ENCODE measurements at regions not wholly inside any gene's neighbourhood (a gene's known extent, or its start where the extent isn't known, plus 50 kb on each side); places are given as distances from the start of the nearest gene placed in this dataset.

GRCh38 chrX:121254336-121254735 is 206.9 kb downstream of the GLUD2 start:
- no peaks in the 10 kb centered on the region for H3K27me3 ChIP-seq (ENCODE audit: control insufficient read depth, insufficient read depth, low read length)
- no peaks in the 10 kb centered on the region for H3K4me1 ChIP-seq (ENCODE audit: control insufficient read depth, insufficient read depth, low read length)
- H3K9ac ChIP-seq (ENCODE audit: low read depth, low read length) = no peak overlapping the region
- H3K36me3 ChIP-seq (ENCODE audit: control insufficient read depth, insufficient read depth, low read length) = no peaks in the 10 kb centered on the region
- H3K4me3 ChIP-seq (ENCODE audit: low read depth, low read length) = no peak overlapping the region
- H3K9me3 ChIP-seq (ENCODE audit: control insufficient read depth, insufficient read depth, low read length) = no peaks in the 10 kb centered on the region

GRCh38 chrX:121256647-121257046 is 209.2 kb downstream of the GLUD2 start:
- Histone ChIP-seq H3K9ac (ENCODE audit: low read depth, low read length) (no peak overlapping the region), H3K4me1 (ENCODE audit: control insufficient read depth, insufficient read depth, low read length) (no peaks in the 10 kb centered on the region)

DNA sequence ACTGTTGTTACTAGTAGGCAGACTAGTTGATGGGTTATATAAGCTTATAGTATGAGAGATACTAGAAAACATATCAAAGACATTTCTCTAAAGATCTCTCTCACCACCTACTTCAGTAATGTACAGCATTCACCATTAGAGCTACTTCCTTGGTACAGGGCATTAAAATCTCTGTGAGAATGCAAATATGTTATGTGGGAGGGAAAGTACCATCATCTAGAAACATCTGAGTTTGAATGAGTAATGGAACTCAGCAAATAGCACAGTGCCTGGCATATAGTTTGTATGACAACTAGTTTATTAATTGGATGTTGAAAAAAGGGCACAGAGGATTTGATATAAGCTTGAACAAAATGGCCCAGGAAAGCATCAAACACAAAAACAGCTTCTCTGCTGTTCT is 211.1 kb downstream of the GLUD2 start:
- H3K9me3 ChIP-seq (ENCODE audit: control insufficient read depth, insufficient read depth, low read length) = no peaks in the 10 kb centered on the region
- no peaks in the 10 kb centered on the region for H3K4me1 ChIP-seq (ENCODE audit: control insufficient read depth, insufficient read depth, low read length)
- H3K9ac ChIP-seq (ENCODE audit: low read depth, low read length) = no peak overlapping the region
- H3K27me3 ChIP-seq (ENCODE audit: control insufficient read depth, insufficient read depth, low read length) = no peaks in the 10 kb centered on the region
- H3K4me3 ChIP-seq (ENCODE audit: low read depth, low read length) = no peak overlapping the region
- H3K36me3 ChIP-seq (ENCODE audit: control insufficient read depth, insufficient read depth, low read length) = no peaks in the 10 kb centered on the region

More at GRCh38 chrX:121256647-121257046, 209.2 kb downstream of the GLUD2 start:
- H3K4me3 ChIP-seq (ENCODE audit: low read depth, low read length) = no peak overlapping the region
- H3K27me3 ChIP-seq (ENCODE audit: control insufficient read depth, insufficient read depth, low read length) = no peaks in the 10 kb centered on the region
- H3K9me3 ChIP-seq (ENCODE audit: control insufficient read depth, insufficient read depth, low read length) = no peaks in the 10 kb centered on the region
- no peaks in the 10 kb centered on the region for H3K36me3 ChIP-seq (ENCODE audit: control insufficient read depth, insufficient read depth, low read length)

DNA sequence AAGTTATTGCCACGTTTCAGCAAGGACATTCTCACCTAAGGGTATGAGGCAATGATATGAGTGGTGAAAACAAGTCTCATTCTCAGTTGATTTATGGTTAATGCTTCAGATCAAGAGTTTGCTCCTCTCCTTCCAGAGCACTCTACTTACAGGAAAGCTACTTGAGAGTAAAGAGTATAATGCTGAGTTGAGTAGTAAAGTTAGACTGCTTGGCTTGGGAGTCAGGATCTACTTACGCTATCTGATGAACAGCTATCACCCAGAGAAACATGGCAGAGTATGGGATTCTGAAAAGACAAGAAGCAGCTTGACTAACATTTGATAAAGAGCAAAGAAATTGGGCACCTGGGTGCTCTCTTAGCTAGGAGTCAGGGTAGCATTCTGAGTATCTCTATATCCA is 211.8 kb downstream of the GLUD2 start:
- no peaks in the 10 kb centered on the region for H3K36me3 ChIP-seq (ENCODE audit: control insufficient read depth, insufficient read depth, low read length)
- H3K4me3 ChIP-seq (ENCODE audit: low read depth, low read length) = no peak overlapping the region
- no peaks in the 10 kb centered on the region for H3K9me3 ChIP-seq (ENCODE audit: control insufficient read depth, insufficient read depth, low read length)
- no peak overlapping the region for H3K9ac ChIP-seq (ENCODE audit: low read depth, low read length)
- no peaks in the 10 kb centered on the region for H3K27me3 ChIP-seq (ENCODE audit: control insufficient read depth, insufficient read depth, low read length)
- H3K4me1 ChIP-seq (ENCODE audit: control insufficient read depth, insufficient read depth, low read length) = no peaks in the 10 kb centered on the region

GRCh38 chrX:121260596-121261240 is 213.3 kb downstream of the GLUD2 start:
- no peak overlapping the region for H3K9ac ChIP-seq (ENCODE audit: low read depth, low read length)
- H3K9me3 ChIP-seq (ENCODE audit: control insufficient read depth, insufficient read depth, low read length) = no peaks in the 10 kb centered on the region
- H3K27me3 ChIP-seq (ENCODE audit: control insufficient read depth, insufficient read depth, low read length) = no peaks in the 10 kb centered on the region
- no peaks in the 10 kb centered on the region for H3K36me3 ChIP-seq (ENCODE audit: control insufficient read depth, insufficient read depth, low read length)
- H3K4me1 ChIP-seq (ENCODE audit: control insufficient read depth, insufficient read depth, low read length) = no peaks in the 10 kb centered on the region
- no peak overlapping the region for H3K4me3 ChIP-seq (ENCODE audit: low read depth, low read length)

DNA sequence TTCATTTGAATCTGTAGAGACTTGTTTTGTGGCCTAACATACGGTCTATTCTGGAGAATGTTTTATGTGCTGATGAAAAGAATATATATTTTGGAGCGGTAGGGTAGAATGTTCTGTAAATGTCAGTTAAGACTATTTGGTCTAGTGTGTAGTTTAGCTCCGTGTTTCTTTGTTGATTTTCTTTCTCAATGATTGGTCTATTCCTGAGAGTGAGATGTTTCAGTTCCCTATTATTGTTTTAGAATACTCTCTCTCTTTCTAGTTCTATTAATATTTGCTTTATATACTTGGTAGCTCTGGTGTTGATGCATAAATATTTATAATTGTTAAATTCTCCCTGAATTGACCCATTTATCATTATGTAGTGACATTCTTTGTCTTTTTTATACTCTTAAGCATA is 236.5 kb downstream of the GLUD2 start:
- H3K9ac ChIP-seq (ENCODE audit: low read depth, low read length) = no peak overlapping the region
- no peaks in the 10 kb centered on the region for H3K4me1 ChIP-seq (ENCODE audit: control insufficient read depth, insufficient read depth, low read length)
- no peaks in the 10 kb centered on the region for H3K9me3 ChIP-seq (ENCODE audit: control insufficient read depth, insufficient read depth, low read length)
- H3K27me3 ChIP-seq (ENCODE audit: control insufficient read depth, insufficient read depth, low read length) = no peaks in the 10 kb centered on the region
- no peak overlapping the region for H3K4me3 ChIP-seq (ENCODE audit: low read depth, low read length)
- no peaks in the 10 kb centered on the region for H3K36me3 ChIP-seq (ENCODE audit: control insufficient read depth, insufficient read depth, low read length)

DNA sequence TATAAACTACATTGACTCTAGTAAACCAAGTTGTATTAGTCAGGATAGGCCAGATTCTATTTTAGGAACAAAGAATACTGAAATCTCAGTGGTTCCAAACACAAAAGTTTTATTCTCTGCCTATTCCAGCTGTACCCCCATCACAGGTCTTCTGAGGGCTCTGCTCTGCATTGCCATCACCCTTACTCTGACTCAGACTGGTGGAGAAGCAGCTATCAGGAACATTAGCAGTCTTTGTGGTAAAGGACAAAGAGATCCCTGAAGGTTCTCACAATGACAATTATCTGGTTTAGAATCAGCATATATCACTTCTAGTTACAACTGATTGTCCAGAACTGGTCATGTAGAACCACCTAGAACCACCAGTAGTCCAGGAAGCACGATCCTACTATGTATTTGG is 251.1 kb downstream of the GLUD2 start:
- no peaks in the 10 kb centered on the region for H3K36me3 ChIP-seq (ENCODE audit: control insufficient read depth, insufficient read depth, low read length)
- no peaks in the 10 kb centered on the region for H3K9me3 ChIP-seq (ENCODE audit: control insufficient read depth, insufficient read depth, low read length)
- H3K27me3 ChIP-seq (ENCODE audit: control insufficient read depth, insufficient read depth, low read length) = no peaks in the 10 kb centered on the region
- no peaks in the 10 kb centered on the region for H3K4me1 ChIP-seq (ENCODE audit: control insufficient read depth, insufficient read depth, low read length)
- no peak overlapping the region for H3K4me3 ChIP-seq (ENCODE audit: low read depth, low read length)
- no peak overlapping the region for H3K9ac ChIP-seq (ENCODE audit: low read depth, low read length)

DNA sequence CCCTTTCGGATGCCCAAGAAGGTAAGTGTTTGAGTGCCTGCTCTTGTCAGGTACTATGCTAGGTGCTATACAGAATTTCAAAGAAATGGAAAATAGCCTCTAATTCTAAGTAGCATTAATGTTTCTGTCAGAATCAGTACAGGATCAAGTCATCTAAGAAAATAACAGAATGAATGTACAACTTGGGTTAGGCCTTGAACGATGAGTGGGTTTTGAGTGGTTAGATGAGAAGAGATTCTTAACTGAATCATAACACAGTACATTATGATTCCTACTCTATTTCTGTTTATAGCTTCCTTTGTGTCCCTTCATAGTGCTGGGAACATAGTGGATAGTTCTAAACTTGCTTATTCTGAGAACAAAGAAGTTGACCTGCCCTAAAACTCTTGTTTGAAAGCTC is 253.9 kb downstream of the GLUD2 start:
- H3K4me3 ChIP-seq (ENCODE audit: low read depth, low read length) = no peak overlapping the region
- H3K9me3 ChIP-seq (ENCODE audit: control insufficient read depth, insufficient read depth, low read length) = no peaks in the 10 kb centered on the region
- no peaks in the 10 kb centered on the region for H3K4me1 ChIP-seq (ENCODE audit: control insufficient read depth, insufficient read depth, low read length)
- H3K36me3 ChIP-seq (ENCODE audit: control insufficient read depth, insufficient read depth, low read length) = no peaks in the 10 kb centered on the region
- no peak overlapping the region for H3K9ac ChIP-seq (ENCODE audit: low read depth, low read length)
- no peaks in the 10 kb centered on the region for H3K27me3 ChIP-seq (ENCODE audit: control insufficient read depth, insufficient read depth, low read length)

GRCh38 chrX:121301822-121302221 is 254.4 kb downstream of the GLUD2 start:
- Histone ChIP-seq H3K4me1 (ENCODE audit: control insufficient read depth, insufficient read depth, low read length) (no peaks in the 10 kb centered on the region), H3K9me3 (ENCODE audit: control insufficient read depth, insufficient read depth, low read length) (no peaks in the 10 kb centered on the region), H3K9ac (ENCODE audit: low read depth, low read length) (no peak overlapping the region), H3K27me3 (ENCODE audit: control insufficient read depth, insufficient read depth, low read length) (no peaks in the 10 kb centered on the region), H3K36me3 (ENCODE audit: control insufficient read depth, insufficient read depth, low read length) (no peaks in the 10 kb centered on the region), H3K4me3 (ENCODE audit: low read depth, low read length) (no peak overlapping the region)

DNA sequence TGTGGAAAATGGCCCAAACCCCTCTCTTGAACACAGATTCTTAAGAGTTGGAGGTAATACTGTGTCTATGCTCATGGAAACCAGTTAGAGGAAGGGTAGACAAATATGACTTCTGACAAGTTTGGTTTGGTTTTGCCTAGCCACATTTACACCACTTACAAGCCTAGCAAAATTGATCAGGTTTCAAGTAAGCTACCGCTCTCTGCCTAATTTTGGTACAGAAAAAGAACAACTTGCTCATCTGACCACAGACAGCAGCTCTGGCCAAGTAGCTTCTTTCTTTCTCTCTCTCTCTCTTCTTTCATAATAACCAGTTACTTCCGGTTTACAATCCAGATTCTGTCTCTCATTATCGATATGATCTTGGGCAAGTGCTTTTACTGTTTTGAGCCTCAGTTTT is 260.0 kb downstream of the GLUD2 start:
- Histone ChIP-seq H3K4me1 (ENCODE audit: control insufficient read depth, insufficient read depth, low read length) (no peaks in the 10 kb centered on the region), H3K27me3 (ENCODE audit: control insufficient read depth, insufficient read depth, low read length) (no peaks in the 10 kb centered on the region), H3K4me3 (ENCODE audit: low read depth, low read length) (no peak overlapping the region), H3K9me3 (ENCODE audit: control insufficient read depth, insufficient read depth, low read length) (no peaks in the 10 kb centered on the region), H3K36me3 (ENCODE audit: control insufficient read depth, insufficient read depth, low read length) (no peaks in the 10 kb centered on the region), H3K9ac (ENCODE audit: low read depth, low read length) (no peak overlapping the region)

- Histone ChIP-seq H3K4me1 (ENCODE audit: control insufficient read depth, insufficient read depth, low read length) (no peaks in the 10 kb centered on the region), H3K9me3 (ENCODE audit: control insufficient read depth, insufficient read depth, low read length) (no peaks in the 10 kb centered on the region), H3K9ac (ENCODE audit: low read depth, low read length) (no peak overlapping the region), H3K36me3 (ENCODE audit: control insufficient read depth, insufficient read depth, low read length) (no peaks in the 10 kb centered on the region), H3K4me3 (ENCODE audit: low read depth, low read length) (no peak overlapping the region), H3K27me3 (ENCODE audit: control insufficient read depth, insufficient read depth, low read length) (no peaks in the 10 kb centered on the region)
Measured at GRCh38 chrX:121308276-121308805, 260.9 kb downstream of the GLUD2 start.

GRCh38 chrX:121310820-121311219 is 263.4 kb downstream of the GLUD2 start:
- no peak overlapping the region for H3K4me3 ChIP-seq (ENCODE audit: low read depth, low read length)
- no peaks in the 10 kb centered on the region for H3K4me1 ChIP-seq (ENCODE audit: control insufficient read depth, insufficient read depth, low read length)
- no peaks in the 10 kb centered on the region for H3K36me3 ChIP-seq (ENCODE audit: control insufficient read depth, insufficient read depth, low read length)
- H3K9ac ChIP-seq (ENCODE audit: low read depth, low read length) = no peak overlapping the region
- no peaks in the 10 kb centered on the region for H3K27me3 ChIP-seq (ENCODE audit: control insufficient read depth, insufficient read depth, low read length)
- H3K9me3 ChIP-seq (ENCODE audit: control insufficient read depth, insufficient read depth, low read length) = no peaks in the 10 kb centered on the region
